Mammary epithelial cell (primary cell): ENCODE measurements at regions not wholly inside any gene's neighbourhood (a gene's known extent, or its start where the extent isn't known, plus 50 kb on each side); places are given as distances from the start of the nearest gene placed in this dataset.

Experiments
- CTCF ChIP-seq, 2 donors: IDR thresholded peaks in 1 of 2; conservative IDR thresholded peaks in 1 of 2; 2 replicates each; pipeline ENCODE4 v1.5.1; 2011 to 2012; ENCODE audit warnings: inconsistent platforms in 2 of 2, low read length in 2 of 2, mild to moderate bottlenecking in 2 of 2, control low read depth in 1 of 2, low read depth in 1 of 2; ENCODE audit not compliant: insufficient read depth in 1 of 2; ENCODE audit errors: extremely low read depth in 1 of 2
- EZH2 ChIP-seq: IDR thresholded peaks from 2 replicates; pipeline ENCODE4 v1.6.1; 2012; ENCODE audit warnings: low read length, inconsistent platforms, borderline replicate concordance

GRCh38 chr4:100084892-100085291 lies 105.4 kb downstream of the DDIT4L start:
- TF ChIP-seq CTCF (conservative IDR thresholded peaks at IDR 0.05 in 1 of 2, IDR thresholded peaks at IDR 0.05 in 1 of 2; ENCODE audit: extremely low read depth in 1 of 2, insufficient read depth in 1 of 2, low read depth in 1 of 2, low read length in 2 of 2) (no peak), EZH2 (no peak)
